GM06990 (cell line): ENCODE measurements at regions not wholly inside any gene's neighbourhood (a gene's known extent, or its start where the extent isn't known, plus 50 kb on each side); places are given as distances from the start of the nearest gene placed in this dataset.

ENCODE experiments used
- DNase-seq: peaks from one replicate; pipeline ENCODE4 v3.0.0-alpha.2; 2011; ENCODE audit not compliant: insufficient read length; ENCODE audit errors: extremely low read depth
- H3K27me3 ChIP-seq: replicated peaks from 2 replicates; pipeline ENCODE4 v1.6.0; 2011; ENCODE audit warnings: low read length; ENCODE audit not compliant: control insufficient read depth, insufficient read depth
- H3K36me3 ChIP-seq: 2 replicates; pipeline ENCODE4 v1.5.1; 2011; ENCODE audit warnings: low read length; ENCODE audit not compliant: control insufficient read depth, insufficient read depth
- H3K4me3 ChIP-seq: replicated peaks from 2 replicates; pipeline ENCODE4 v1.5.1; 2011; ENCODE audit warnings: low read depth, mild to moderate bottlenecking, control low read depth, low read length
- TF ChIP-seq, protein P1 (sequence below): IDR thresholded peaks from 2 replicates; pipeline ENCODE4 v1.5.1; 2011; ENCODE audit warnings: low read length, control low read depth, mild to moderate bottlenecking, inconsistent platforms; ENCODE audit not compliant: insufficient read depth, poor library complexity, severe bottlenecking

DNA sequence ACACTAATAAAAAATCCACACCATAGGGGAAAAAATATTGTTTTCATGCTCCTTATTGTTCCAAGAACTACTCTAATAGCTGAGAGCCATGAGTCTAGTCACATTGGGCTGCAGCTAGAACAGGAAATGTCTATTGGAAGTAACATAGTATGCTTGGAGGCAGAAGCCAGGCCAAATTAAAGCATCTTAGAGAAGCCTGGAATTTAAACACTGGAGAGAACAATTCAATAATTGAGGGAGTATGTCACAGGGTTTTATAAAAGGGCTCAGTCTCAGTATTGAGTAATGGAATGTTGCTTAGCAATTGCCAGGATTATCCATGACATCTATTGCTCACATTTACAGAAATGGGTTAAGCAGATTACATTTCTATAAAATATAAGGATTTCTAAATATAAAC, 471.3 kb downstream of the LMO4 start:
- Histone ChIP-seq H3K27me3 (no peaks in the 10 kb centered on the region; the same call in 1 of the 2 replicates), H3K36me3 (no peaks in the 10 kb centered on the region), H3K4me3 (no peak overlapping the region)
- TF ChIP-seq, protein P1, sequence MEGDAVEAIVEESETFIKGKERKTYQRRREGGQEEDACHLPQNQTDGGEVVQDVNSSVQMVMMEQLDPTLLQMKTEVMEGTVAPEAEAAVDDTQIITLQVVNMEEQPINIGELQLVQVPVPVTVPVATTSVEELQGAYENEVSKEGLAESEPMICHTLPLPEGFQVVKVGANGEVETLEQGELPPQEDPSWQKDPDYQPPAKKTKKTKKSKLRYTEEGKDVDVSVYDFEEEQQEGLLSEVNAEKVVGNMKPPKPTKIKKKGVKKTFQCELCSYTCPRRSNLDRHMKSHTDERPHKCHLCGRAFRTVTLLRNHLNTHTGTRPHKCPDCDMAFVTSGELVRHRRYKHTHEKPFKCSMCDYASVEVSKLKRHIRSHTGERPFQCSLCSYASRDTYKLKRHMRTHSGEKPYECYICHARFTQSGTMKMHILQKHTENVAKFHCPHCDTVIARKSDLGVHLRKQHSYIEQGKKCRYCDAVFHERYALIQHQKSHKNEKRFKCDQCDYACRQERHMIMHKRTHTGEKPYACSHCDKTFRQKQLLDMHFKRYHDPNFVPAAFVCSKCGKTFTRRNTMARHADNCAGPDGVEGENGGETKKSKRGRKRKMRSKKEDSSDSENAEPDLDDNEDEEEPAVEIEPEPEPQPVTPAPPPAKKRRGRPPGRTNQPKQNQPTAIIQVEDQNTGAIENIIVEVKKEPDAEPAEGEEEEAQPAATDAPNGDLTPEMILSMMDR = no peak
- no peak for DNase-seq

GRCh38 chr1:87803375-87803774, 474.7 kb downstream of the LMO4 start:
- Histone ChIP-seq H3K4me3 (no peak overlapping the region), H3K27me3 (no peaks in the 10 kb centered on the region), H3K36me3 (no peaks in the 10 kb centered on the region)
- TF ChIP-seq, protein P1 = no peak
- DNase-seq = no peak

DNA sequence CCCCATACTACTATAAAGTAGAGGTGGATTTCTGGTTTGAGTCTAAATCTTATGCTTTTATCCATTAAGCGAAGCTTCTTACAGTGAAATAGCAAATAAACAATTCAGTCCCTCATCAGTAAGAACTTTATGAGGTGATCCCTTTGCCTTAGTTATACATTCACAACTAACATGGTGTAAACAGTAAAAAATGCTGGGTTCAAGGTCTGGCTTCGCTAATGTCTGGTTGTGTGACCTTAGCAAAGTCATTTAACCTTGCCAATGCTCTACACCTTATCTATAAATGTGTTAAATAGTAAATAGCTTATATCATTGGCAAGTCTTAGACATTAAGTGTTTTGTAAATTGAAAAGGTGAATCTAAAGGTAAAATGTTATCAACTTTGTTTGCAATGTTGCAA, 475.4 kb downstream of the LMO4 start:
- H3K36me3 ChIP-seq = no peaks in the 10 kb centered on the region
- no peak for DNase-seq
- TF ChIP-seq, protein P1 = no peak
- H3K27me3 ChIP-seq = no peaks in the 10 kb centered on the region
- H3K4me3 ChIP-seq = no peak overlapping the region

DNA sequence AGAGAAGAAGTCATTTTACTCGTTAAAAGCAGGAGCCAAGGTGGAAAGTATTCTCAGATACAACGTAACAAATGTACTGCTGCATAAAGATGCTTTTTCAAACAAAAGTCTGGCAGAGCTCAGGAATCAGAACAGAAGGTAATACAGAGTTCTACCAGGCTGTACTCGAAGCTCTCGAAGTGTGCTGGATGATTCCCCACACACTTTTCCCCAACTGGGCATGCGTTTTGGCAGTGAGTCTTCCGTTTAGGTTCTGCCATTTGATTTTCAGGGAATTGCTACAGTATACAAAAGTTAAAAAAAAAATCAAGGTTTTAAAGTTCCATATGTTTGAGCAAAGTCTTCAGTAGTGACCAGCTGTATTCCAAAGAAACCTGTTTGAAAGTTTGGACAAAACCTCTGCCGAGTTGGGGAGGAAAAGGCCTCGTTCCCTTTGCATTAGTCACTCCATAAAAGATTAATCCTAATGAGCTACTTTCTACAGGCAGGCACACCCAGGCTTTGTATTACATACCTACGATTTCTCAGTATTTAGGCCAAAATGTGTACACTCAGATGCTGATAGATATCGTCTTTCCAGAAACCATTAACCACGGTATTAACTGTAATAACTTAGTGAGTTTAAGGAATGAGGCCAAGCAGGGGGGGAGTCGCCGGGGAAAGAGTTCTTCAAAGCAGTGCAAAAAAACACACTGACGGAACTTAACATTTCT, 477.1 kb downstream of the LMO4 start:
- Histone ChIP-seq H3K36me3 (no peaks in the 10 kb centered on the region), H3K4me3 (no peak overlapping the region), H3K27me3 (no peaks in the 10 kb centered on the region)
- TF ChIP-seq, protein P1 = no peak
- no peak for DNase-seq

- no peaks in the 10 kb centered on the region for H3K27me3 ChIP-seq
- TF ChIP-seq, protein P1 = no peak
- H3K4me3 ChIP-seq = no peak overlapping the region
- H3K36me3 ChIP-seq = no peaks in the 10 kb centered on the region
- no peak for DNase-seq
These were observed 477.9 kb downstream of the LMO4 start for GRCh38 chr1:87806379-87807094.
